ENCODE measurements at regions not wholly inside any gene's neighbourhood (a gene's known extent, or its start where the extent isn't known, plus 50 kb on each side); places are given as distances from the start of the nearest gene placed in this dataset.
A peak's percentile ranks its signal among the peaks of the same experiment; 100 is the strongest.
"Not testable (repeated sequence)": the region's sequence is repeated elsewhere in the genome, so short reads cannot be mapped to it uniquely, and the experiment has no call there.

DNA sequence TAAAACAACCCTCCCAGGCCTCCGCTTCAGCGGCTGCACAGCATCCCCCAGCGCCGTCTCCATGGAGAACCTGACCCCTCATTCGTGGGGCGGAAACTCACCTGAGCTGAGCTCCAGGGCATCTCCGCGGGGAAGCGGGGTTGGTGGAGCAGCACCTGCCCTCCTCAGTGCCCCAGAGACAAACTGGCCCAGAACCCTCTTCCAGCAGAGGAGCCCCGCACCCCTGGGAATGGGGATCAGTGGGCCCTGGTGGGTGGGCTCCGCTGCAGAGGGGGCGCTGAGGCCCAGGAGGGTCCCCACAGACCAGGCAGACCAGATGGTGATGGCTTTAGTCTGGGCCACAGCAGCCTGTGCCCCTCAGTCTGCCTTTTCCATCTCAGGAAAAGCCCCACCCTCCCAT is 261.2 kb downstream of the ADGRD1 start:
- DNase-seq, result not testable (repeated sequence)

DNA sequence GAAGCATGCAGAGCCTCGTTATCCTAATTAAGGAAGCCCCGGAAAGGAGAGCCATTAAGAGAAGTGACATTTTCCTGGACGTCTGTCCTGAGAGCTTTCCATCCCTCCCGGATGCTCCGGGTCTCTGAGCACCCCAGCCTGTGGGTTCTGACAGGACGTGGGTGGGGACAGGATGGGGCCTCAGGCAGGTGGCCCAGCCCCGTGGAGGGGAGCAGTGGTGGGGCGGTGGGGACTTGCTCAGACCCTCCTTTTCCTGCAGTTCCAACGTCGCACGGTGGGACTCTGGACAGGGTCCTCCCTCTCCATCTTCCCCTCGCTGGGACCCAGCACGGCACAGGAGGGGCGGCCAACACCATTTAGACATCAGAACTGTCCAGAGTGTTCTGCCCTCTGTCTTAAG is 262.9 kb downstream of the ADGRD1 start:
- DNase-seq, result not testable (repeated sequence)

DNA sequence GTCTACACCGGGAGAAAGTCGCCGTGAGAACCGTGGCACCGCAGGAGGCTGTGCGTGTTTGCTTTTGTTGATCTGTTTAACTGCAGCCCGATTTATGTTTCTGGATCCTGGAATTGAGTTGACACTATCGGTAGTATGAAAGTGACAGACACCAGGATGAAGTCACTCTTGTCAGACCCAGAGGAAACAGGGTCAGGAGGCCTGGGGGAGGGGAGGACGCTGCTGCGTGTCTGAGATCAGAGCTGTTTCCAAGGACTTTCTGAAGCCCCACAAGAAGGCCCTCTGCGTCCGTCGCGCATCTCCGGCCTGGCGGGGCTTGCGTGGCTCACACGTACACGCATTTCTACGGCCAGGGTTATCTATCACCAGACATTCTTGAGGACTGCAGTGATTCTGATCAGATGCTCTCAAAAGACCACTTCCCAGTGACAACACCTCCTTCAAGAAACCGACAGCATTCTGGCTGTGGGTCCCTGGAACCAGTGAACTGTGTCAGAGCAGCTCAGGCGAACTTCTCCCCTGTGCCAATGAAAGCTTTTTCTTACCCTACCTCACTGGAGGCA is 263.4 kb downstream of the ADGRD1 start:
- peak; percentile 62 for DNase-seq

DNA sequence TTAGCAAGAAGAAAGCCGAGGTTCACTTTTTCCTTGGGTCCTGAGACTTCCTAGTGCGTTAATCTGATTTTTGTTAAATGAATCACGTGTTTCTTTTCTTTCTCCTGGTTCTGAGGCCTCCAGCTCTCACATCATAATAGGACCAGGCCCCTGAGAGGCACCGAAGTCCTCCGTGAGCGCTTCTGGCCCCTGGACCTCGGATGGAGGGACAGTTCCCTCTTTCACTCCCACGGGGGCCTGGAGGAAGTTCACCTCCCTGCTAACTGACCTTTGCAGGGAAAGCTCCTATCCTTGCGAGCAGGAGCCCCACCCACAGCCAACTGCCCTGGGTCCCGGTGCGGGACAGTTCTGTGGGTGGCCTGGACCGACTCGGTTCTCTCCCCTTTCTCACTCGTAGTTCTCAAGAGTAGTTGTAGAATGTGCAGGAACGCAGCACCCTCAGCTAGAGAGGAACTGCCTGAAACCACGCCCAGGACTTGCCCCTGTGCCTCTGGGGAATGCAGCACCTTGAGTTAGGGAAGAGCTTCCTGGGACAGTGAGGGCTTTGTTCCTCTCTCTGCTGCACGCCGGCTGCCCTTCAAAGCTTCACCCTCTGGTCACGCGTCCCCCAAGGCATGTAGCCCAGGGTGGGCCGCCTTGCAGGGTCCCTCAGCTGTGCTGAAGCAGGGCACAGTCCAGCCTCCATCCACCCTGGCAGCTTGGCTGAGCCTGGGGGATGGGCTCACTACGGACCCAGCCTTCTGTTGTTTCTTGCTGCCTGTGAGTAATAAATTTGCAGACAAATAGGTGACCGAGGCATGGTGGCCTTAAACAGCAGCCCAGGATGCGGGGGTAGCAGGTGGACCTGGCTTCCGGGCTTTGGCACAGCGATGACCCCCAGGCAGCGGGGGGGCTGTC is 264.6 kb downstream of the ADGRD1 start:
- DNase-seq, result peak; percentile 51

DNA sequence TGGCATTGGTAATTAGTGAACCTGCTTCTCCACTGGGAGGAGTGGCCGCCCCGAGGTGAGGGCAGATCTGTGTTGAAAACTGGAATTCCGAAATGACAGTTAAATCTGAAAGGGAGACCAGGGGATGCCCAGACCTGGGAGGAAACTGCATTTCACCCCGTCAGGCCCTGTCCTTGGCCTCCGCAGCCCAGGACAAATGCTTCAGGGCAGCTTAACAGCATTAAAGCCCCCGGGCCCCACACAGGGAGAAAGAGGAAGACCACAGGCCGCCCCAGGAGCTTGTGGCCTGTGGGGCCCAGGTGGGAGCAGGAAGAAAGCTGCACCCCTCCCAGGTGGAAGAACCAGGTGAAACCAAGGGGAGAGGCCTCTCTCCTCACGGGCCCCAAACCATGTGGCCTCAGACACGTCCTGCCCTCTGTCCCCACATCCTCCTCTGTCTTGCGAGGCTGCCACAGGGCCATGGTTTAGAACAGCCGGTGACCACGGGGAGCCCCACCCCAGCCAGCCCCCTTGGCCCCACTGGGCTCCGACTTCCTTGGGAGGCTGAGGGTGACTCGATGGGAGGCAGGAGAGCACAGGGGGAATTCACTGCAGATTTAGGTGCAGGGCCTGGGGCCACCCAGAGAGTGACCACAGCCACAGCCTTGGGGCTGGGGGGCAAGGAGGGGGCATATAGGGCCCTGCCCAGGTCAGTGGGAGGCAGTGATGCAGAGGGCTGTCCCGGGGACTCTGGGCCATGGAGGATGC is 265.4 kb downstream of the ADGRD1 start:
- no peak for DNase-seq

DNA sequence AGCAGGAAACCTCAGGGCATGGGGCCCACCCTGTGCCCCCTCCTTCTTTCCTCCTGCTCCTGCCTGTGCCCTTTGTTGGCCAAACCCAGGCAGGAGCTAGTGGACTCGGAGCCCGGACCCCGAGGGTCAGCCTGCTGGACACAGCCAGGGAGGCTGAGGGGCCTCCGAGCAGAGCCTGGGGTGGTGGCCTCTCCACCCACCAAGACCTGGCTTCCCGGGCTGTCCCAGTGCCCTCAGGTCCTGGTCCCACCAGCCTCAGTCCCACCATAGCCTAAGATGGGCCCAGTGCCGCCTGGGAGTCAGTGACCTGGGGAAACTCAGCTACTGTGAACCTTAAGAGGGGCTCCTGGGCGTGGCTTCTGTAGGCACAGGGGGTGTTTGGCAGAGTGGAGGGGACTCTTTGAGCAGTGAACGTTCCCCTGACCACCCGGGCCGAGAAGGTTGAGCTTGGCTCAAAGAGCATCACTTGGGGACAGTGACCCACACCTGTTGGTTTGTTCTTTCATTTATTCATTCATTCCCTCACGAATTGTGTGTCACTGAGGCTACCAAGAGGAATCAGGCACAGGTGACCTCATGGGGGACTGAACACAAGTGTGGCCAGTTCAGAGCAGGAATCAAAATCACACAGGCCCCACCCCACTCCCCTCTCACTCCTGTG is 266.1 kb downstream of the ADGRD1 start:
- DNase-seq, result no peak

DNA sequence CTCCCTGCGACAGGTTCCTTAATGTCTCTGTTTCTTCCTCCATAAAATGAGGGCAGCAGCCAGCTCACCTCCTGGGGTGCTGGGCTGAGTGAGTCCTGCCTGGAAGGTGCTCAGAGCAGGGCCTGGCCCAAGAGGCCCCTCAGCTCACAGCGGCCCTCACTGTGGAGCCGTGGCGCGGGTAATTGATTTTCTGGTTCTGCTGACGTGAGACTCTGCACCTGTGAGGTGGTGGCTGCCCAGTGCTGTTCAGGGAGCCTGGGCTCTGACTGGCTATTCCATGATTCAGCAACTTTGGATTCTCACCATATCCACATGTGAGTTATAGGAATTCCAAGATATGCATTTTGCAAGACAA is 266.6 kb downstream of the ADGRD1 start:
- no peak for DNase-seq

DNA sequence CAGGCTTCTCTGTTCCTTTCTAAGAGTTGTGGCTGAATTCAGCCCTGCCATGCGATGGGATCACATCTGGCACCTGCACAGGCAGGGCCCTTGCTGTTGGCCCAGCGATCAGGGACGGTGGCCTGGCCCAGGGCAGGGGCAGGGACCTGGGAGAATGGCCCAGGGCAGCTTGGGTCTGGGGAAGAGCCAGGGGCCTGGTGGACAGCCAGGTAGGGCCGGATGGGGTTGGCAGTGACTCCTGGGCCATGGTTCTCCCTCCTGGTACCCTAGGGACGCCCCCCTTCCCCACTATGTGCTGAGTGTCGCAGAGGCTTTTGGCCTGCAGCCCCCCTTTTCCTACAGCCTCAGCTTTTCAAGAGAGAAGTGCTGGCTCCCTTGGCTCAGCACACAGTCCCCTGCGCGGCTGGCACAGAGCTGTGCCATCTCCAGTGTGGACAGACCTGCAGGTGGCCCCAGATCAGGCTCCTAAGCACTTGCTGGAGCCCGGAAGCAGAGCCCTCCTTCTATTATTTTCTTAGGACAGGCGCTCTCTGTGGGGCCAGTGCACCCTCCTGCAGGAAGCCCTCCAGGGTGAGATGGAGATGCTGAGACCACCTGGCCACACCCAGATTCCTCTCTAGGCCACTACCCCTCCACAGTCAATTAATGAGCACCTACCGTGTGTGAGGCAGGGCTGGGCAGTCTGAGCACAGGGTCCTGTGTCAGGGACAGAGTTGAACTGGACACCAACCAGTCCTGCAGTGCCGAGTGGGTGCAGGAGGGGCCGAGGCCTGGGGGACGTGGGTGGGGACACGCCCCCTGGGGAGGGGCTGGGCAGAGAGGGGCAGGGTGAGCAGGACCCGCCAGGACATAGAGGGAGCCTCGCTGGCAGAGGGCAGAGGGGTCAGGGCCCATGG is 267.6 kb downstream of the ADGRD1 start:
- no peak for DNase-seq

DNA sequence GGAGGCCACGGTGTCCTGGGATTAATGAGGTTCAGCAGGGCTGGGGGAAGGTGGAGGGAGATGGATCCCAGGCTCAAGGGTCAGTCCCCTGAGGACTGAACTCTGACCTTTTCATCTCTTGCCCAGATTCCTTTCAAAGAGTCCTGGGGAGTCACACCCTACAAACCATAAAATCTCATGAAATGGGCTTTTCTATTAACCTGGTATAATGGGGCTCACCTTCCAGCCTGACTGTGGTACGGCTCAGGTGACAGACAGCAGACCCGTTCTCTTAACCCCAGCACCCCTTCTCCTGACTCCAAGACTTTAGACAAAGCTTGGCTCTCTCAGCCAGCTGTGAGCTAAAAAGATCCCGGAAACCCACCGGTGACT is 268.2 kb downstream of the ADGRD1 start:
- no peak for DNase-seq

DNA sequence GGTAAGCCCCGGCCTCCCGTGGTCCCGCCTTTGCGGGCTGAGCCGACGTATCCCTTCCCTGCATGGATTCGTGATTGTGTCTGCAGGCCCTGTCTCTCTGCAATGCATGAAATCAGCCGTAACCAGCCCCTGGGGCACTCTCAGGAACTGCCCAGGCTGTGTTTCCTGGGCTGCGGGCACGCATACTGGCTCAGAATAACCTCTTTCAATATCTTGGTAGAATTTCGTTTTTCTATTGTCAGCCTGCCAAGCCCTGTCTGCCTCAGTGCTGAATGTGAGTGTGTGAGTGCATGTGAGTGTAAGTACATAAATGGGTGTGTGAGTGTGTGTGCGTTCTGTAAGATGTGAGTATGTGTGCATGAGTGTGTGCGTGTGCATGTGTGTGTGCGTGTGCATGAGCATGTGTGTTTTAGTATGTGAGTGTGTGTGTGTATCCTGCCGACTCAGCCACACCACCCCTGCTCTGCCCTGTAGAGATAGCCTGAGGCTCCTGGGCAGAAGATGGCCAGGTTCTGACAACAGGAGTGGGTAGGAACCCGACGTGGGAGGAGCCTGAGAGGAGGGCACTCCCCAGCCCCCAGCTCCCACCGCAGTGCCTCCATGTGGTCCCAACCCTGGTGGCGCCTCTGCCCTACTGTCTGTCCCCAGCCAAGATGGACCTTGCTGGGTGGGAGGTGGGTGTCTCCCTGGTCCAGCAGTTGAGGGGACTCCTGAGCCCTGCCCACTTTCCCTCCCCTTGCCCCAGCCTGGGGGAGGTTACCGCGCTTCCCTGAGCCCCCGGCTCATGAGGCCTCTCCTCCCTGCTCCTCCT is 268.8 kb downstream of the ADGRD1 start:
- DNase-seq, result peak; percentile 79

DNA sequence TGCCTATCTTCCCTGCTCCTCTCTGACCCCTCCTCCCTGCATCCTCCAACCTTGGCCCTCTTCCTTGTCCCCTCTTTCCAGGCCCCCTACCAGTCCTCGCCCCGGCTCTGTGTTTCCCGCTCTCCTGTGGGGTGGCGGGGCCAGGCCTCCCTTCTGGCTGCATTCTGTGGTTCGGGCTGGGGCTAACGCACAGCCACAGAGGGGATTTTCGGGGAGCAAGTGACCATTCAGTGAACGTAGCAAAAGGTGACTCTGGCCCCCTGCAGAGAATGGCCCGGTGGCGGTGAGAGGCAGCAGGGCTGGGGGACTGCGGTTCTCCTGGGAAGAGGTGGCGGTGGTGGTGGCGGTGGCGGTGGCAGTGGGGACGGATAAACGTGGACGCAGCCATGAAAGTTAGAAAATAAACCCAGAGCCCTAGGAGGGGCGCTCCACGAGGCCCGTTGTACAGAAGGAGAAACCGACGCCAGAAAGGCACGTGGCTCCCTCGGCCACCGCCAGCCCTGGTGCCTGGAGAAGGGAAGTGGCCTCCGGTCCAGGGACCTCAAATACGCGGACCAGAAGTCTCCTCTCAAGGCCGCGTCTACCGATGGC is 269.6 kb downstream of the ADGRD1 start:
- DNase-seq, result no peak

DNA sequence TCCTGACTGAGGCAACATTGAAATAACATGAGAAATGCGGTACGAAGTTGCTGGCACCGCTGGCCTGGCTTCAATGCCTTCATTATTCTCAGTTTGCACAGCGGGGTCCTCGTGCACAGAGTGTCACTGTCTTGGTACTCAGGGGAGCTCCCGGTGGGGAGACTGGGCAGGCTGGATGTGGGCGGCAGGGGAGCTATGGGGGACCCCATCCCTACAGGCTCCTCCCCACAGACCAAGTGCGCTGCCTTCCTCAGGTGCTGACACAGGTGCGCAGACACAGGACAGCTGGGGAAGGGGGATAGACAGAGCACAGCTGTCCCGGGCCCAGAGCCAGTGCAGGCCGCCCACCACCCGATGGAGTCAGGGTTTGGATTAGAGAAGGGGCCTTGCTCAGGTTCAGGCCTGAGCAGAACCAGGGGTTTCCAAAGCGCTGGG is 270.1 kb downstream of the ADGRD1 start:
- DNase-seq, result no peak

DNA sequence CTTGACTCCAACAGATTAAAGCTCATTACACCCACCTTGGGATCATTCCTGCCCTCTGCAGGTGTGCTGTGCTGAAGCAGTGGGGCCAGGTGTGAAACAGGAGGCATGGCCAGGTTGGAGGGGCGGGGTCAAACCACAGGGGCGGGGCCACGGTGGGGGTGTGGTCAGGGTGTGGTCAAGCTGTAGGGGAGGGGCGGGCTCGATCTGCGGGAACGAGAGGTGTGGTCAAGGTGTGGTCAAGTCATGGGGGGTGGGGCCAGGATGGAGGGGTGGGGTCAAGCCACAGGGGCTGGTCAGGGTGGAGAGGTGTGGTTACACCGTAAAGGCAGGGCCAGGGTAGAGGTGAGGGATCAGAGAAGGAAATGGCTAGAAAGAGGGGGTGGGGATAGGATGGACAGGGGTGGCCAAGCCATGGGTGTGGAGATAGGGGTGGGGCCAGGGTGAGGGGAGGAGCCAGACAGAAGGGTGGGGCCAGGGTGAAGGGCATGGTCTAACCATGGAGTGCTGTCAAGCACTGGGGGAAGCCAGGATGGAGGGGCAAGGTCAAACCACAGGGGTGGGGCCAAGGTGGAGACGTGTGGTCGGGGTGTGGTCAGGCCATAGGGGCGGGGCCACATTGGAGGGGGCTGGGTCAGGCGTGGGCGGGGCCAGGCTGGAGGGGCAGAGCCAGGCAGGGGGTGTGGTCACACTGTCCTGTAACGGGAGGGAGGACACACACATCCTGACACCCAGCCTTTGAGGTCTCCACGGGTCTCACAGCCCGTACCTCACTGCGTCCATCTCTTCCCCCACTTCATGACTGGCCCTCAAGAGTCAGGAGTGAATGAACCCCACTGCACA is 270.7 kb downstream of the ADGRD1 start:
- not testable (repeated sequence) for DNase-seq

DNA sequence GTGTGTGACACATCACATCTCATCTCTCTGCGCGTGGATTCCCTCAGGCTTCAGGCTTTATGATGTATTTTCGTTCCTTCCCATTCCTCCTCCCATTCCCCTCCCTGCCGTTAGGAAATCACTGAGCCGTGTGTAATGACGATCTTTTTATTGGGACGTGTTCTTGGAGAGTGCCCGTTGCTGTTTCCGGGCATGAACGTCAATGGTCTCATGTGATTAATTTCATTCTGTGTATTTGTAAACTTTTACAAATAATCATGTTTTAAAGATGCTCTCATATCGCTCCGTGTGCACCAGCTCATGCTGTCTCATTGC is 271.3 kb downstream of the ADGRD1 start:
- DNase-seq, result not testable (repeated sequence)

DNA sequence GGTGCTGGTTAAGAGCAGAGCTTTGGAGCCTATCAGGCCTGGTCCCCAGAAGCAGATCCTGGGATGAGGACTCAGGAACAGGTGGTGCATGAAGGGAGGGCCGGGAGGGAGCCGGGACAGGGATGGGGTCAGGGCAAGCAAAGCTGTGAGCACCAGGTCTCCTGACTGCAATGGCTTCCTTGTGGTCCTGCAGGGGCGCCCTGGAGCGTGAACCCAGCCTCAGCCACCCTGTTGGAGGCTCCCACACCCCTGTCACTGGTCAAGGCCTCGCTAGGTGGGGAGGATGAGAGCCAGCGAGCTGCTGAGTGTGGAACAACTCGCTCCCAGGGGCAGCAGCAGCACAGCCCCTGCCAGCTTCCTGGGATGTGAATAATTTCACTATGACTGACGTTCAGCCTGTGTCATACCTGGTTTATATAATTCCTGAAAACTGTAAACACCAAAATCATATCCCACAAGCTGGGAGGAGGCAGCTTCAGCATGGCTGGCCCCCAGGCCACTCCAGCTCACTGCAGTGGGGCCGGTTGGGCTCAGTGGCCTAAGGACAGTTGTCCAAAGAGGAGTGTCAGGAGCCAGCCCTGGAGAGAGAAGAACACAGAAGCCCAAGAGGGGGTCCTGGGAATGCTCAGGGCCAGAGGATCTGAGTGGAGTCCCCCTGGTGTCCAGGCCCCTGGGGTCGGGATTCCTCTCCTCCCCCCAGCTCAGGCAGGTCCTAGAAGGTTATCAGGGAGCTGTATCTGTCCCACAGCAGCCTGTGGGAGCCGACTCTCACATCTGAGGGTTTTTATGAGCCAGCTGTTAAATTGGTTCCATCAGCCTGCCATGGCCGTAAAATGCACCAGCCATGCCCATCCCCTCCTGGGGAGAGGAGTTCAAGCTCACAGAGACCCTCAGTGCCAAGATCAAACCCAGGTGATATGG is 272.9 kb downstream of the ADGRD1 start:
- DNase-seq, result no peak

DNA sequence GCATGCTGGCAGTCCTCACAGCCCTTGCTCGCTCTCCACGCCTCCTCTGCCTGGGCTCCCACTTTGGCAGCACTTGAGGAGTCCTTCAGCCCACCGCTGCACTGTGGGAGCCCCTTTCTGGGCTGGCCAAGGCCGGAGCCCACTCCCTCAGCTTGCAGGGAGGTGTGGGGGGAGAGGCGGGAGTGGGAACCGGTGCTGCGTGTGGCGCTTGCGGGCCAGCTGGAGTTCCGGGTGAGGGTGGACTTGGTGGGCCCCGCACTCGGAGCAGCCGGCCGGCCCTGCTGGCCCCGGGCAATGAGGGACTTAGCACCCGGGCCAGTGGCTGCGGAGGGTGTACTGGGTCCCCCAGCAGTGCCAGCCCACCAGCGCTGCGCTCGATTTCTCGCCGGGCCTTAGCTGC is 273.9 kb downstream of the ADGRD1 start:
- DNase-seq, result not testable (repeated sequence)

DNA sequence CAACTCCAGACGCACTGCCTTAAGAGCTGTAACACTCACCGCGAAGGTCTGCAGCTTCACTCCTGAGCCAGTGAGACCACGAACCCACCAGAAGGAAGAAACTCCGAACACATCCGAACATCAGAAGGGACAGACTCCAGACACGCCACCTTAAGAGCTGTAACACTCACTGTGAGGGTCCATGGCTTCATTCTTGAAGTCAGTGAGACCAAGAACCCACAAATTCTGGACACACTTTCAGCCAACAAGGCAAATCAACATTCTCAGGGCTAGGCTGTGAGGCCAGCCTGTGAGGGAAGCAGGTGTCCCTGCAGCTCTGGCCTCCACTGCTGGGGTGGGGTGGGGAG is 275.3 kb downstream of the ADGRD1 start:
- DNase-seq, result not testable (repeated sequence)

DNA sequence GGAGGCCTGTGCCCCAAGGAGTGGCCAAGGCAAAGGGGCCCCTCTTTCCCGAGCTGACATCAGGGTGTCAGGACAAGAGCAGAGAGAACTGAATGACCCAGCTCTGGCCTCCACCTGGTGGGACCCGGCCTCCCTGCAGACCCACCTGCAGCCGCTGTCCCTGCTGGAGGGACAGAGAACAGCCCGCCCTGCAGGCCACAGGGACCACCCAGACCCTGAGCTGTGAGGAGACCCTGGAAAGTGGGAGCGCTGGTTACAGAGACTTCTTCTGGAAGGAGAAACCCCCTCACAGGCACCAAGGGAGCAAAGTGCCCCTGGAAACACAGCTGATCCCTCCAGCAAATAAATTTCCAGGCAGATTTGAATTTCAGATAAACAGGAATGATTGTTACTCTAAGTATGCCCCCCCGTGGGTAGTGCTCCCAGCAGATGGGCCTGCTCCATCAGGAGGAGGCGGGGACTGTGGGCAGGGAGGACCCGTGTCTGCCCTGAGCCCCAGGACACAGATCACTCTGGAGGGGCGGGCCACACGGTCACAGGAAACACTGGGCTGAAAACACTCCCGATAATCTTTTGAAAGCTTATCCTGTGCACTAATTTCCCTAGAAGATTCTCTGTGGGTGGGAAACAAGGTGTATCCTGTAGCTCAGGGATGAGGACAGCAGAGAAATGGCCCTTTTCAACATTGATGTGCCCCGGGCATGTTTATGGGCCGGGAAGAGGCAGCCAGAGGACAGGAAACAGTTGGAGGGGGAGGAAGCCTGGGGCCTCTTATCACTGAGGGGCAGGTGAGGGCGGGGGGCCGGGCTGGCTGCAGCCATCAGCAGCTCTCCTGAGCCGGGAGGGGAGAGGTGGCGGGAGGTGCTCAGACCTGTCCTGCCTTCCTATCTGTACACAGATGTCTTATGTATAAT is 276.0 kb downstream of the ADGRD1 start:
- DNase-seq, result peak; percentile 51

Measured in eye (tissue), 1 donor.